ENCODE measurements at regions not wholly inside any gene's neighbourhood (a gene's known extent, or its start where the extent isn't known, plus 50 kb on each side); places are given as distances from the start of the nearest gene placed in this dataset.

- DNase-seq (ENCODE audit: low read depth) = no peak
Measured at GRCh38 chr1:58911841-58912499, 128.1 kb upstream of the JUN start.

GRCh38 chr1:58914925-58915324, 131.1 kb upstream of the JUN start:
- DNase-seq (ENCODE audit: low read depth) = no peak

GRCh38 chr1:58917436-58917835, 133.6 kb upstream of the JUN start:
- no peak for DNase-seq (ENCODE audit: low read depth)

GRCh38 chr1:58919226-58919958, 135.5 kb upstream of the JUN start:
- DNase-seq (ENCODE audit: low read depth) = no peak

- no peak for DNase-seq (ENCODE audit: low read depth)
Measured at GRCh38 chr1:58919959-58920321, 136.1 kb upstream of the JUN start.

- DNase-seq (ENCODE audit: low read depth) = no peak
Measured at GRCh38 chr1:58921342-58921741, 137.5 kb upstream of the JUN start.

- DNase-seq (ENCODE audit: low read depth) = no peak
Measured at GRCh38 chr1:58921751-58922150, 137.9 kb upstream of the JUN start.

- no peak for DNase-seq (ENCODE audit: low read depth)
Measured at GRCh38 chr1:58922302-58923089, 138.6 kb upstream of the JUN start.

- DNase-seq (ENCODE audit: low read depth) = no peak
Measured at GRCh38 chr1:58923090-58923470, 139.2 kb upstream of the JUN start.

GRCh38 chr1:58924016-58924565, 140.2 kb upstream of the JUN start:
- no peak for DNase-seq (ENCODE audit: low read depth)

- no peak for DNase-seq (ENCODE audit: low read depth)
Measured at GRCh38 chr1:58924821-58925220, 141.0 kb upstream of the JUN start.

- no peak for DNase-seq (ENCODE audit: low read depth)
Measured at GRCh38 chr1:58925247-58925646, 141.4 kb upstream of the JUN start.

GRCh38 chr1:58926152-58926551, 142.3 kb upstream of the JUN start:
- no peak for DNase-seq (ENCODE audit: low read depth)

GRCh38 chr1:58927041-58927721, 143.3 kb upstream of the JUN start:
- DNase-seq (ENCODE audit: low read depth) = no peak

GRCh38 chr1:58927722-58928085, 143.9 kb upstream of the JUN start:
- no peak for DNase-seq (ENCODE audit: low read depth)

GRCh38 chr1:58928514-58928913, 144.7 kb upstream of the JUN start:
- DNase-seq (ENCODE audit: low read depth) = no peak

GRCh38 chr1:58929671-58930325, 146.0 kb upstream of the JUN start:
- DNase-seq (ENCODE audit: low read depth) = no peak

- DNase-seq (ENCODE audit: low read depth) = no peak
Measured at GRCh38 chr1:58931024-58931423, 147.2 kb upstream of the JUN start.

- DNase-seq (ENCODE audit: low read depth) = no peak
Measured at GRCh38 chr1:58931756-58932155, 147.9 kb upstream of the JUN start.

- peak; percentile 67 for DNase-seq (ENCODE audit: low read depth)
Measured at GRCh38 chr1:58932859-58933598, 149.2 kb upstream of the JUN start.

- DNase-seq (ENCODE audit: low read depth) = no peak
Measured at GRCh38 chr1:58933599-58933926, 149.7 kb upstream of the JUN start.
